HEK293 (cell line): ENCODE measurements at regions not wholly inside any gene's neighbourhood (a gene's known extent, or its start where the extent isn't known, plus 50 kb on each side); places are given as distances from the start of the nearest gene placed in this dataset.

Experiments
- YY1 ChIP-seq: fragments of 450-650 bp; formaldehyde crosslinking; IDR thresholded peaks from 2 replicates; pipeline ENCODE4 v1.5.1; 2018; ENCODE audit warnings: missing biosample characterization, missing genetic modification characterization
- ZBTB11 ChIP-seq: fragments of 450-650 bp; formaldehyde crosslinking; conservative IDR thresholded peaks from 2 replicates; pipeline ENCODE4 v1.5.1; 2016; ENCODE audit warnings: low read depth, missing biosample characterization, missing genetic modification characterization
- ZFP41 ChIP-seq: fragments of 450-650 bp; formaldehyde crosslinking; IDR thresholded peaks from 2 replicates; pipeline ENCODE4 v1.5.1; 2016; ENCODE audit warnings: missing biosample characterization, missing genetic modification characterization, borderline replicate concordance
- ZNF114 ChIP-seq: fragments of 450-650 bp; formaldehyde crosslinking; IDR thresholded peaks from 2 replicates; pipeline ENCODE4 v1.5.0; 2017; ENCODE audit warnings: missing biosample characterization, missing genetic modification characterization
- ZNF266 ChIP-seq: fragments of 450-650 bp; formaldehyde crosslinking; IDR thresholded peaks from 2 replicates; pipeline ENCODE4 v1.5.1; 2016; ENCODE audit warnings: missing biosample characterization, missing genetic modification characterization, low read depth
- ZNF350 ChIP-seq: fragments of 450-650 bp; formaldehyde crosslinking; IDR thresholded peaks from 2 replicates; pipeline ENCODE4 v1.5.0; 2017; ENCODE audit warnings: missing biosample characterization, mild to moderate bottlenecking, missing genetic modification characterization
- ZNF639 ChIP-seq: fragments of 450-650 bp; formaldehyde crosslinking; IDR thresholded peaks from 2 replicates; pipeline ENCODE4 v1.5.1; 2016; ENCODE audit warnings: missing biosample characterization, missing genetic modification characterization
- ZNF785 ChIP-seq: fragments of 450-650 bp; formaldehyde crosslinking; IDR thresholded peaks from 2 replicates; pipeline ENCODE4 v1.5.1; 2016; ENCODE audit warnings: missing biosample characterization, missing genetic modification characterization
- ZNF830 ChIP-seq: fragments of 450-650 bp; IDR thresholded peaks from 2 replicates; pipeline ENCODE4 v1.5.0; 2018; ENCODE audit warnings: missing biosample characterization, missing genetic modification characterization, low read depth, mild to moderate bottlenecking, moderate library complexity
- ZSCAN30 ChIP-seq: fragments of 450-650 bp; IDR thresholded peaks from 2 replicates; pipeline ENCODE4 v1.5.1; 2018; ENCODE audit warnings: missing biosample characterization, mild to moderate bottlenecking, missing genetic modification characterization, moderate library complexity
- TF ChIP-seq, protein P1 (sequence below): fragments of 450-650 bp; formaldehyde crosslinking; IDR thresholded peaks from 2 replicates; pipeline ENCODE4 v1.5.1; 2016; ENCODE audit warnings: missing biosample characterization, missing genetic modification characterization
- TF ChIP-seq, protein P2 (sequence below): fragments of 450-650 bp; formaldehyde crosslinking; IDR thresholded peaks from 2 replicates; pipeline ENCODE4 v1.5.1; 2016; ENCODE audit warnings: missing biosample characterization, missing genetic modification characterization
- TF ChIP-seq, protein P3 (sequence below): IDR thresholded peaks from 2 replicates; pipeline ENCODE4 v1.6.1; 2011; ENCODE audit warnings: mild to moderate bottlenecking, low read depth, low read length, borderline replicate concordance

DNA sequence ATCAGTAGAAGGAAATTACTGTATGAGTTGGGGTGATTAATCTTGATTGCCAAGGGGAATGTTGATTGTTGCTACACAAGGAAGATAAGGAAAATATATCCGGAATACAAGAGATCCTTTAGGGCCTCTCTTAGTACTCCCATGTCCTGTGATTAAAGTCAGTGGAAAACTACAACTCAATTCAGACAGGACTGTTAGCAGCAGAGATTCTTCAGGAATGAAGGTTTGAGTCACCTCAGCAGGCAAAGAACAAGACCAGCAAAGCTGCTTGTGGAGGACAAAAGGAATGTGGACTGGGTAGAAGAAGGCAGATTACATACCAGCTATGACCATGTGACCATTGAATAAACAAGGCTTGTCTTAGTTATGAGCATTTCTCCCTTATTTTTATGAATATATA is 478.2 kb downstream of the BUD13 start:
- no peak for TF ChIP-seq ZFP41 (tag by site-specific recombination)
- no peak for TF ChIP-seq ZSCAN30 (tag by site-specific recombination)
- no peak for TF ChIP-seq ZNF266 (tag by site-specific recombination)
- TF ChIP-seq, protein P1, sequence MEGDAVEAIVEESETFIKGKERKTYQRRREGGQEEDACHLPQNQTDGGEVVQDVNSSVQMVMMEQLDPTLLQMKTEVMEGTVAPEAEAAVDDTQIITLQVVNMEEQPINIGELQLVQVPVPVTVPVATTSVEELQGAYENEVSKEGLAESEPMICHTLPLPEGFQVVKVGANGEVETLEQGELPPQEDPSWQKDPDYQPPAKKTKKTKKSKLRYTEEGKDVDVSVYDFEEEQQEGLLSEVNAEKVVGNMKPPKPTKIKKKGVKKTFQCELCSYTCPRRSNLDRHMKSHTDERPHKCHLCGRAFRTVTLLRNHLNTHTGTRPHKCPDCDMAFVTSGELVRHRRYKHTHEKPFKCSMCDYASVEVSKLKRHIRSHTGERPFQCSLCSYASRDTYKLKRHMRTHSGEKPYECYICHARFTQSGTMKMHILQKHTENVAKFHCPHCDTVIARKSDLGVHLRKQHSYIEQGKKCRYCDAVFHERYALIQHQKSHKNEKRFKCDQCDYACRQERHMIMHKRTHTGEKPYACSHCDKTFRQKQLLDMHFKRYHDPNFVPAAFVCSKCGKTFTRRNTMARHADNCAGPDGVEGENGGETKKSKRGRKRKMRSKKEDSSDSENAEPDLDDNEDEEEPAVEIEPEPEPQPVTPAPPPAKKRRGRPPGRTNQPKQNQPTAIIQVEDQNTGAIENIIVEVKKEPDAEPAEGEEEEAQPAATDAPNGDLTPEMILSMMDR, result no peak
- no peak for TF ChIP-seq ZNF350 (tag by site-specific recombination)
- no peak for TF ChIP-seq ZNF785 (tag by site-specific recombination)
- TF ChIP-seq YY1 (tag by site-specific recombination), result no peak
- TF ChIP-seq, protein P2, sequence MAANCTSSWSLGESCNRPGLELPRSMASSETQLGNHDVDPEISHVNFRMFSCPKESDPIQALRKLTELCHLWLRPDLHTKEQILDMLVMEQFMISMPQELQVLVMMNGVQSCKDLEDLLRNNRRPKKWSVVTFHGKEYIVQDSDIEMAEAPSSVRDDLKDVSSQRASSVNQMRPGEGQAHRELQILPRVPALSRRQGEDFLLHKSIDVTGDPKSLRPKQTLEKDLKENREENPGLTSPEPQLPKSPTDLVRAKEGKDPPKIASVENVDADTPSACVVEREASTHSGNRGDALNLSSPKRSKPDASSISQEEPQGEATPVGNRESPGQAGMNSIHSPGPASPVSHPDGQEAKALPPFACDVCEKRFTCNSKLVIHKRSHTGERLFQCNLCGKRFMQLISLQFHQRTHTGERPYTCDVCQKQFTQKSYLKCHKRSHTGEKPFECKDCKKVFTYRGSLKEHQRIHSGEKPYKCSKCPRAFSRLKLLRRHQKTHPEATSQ (tag by site-specific recombination), result no peak
- no peak for TF ChIP-seq ZNF639
- TF ChIP-seq, protein P3, sequence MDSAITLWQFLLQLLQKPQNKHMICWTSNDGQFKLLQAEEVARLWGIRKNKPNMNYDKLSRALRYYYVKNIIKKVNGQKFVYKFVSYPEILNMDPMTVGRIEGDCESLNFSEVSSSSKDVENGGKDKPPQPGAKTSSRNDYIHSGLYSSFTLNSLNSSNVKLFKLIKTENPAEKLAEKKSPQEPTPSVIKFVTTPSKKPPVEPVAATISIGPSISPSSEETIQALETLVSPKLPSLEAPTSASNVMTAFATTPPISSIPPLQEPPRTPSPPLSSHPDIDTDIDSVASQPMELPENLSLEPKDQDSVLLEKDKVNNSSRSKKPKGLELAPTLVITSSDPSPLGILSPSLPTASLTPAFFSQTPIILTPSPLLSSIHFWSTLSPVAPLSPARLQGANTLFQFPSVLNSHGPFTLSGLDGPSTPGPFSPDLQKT, result no peak
- no peak for TF ChIP-seq ZNF114 (tag by site-specific recombination)
- TF ChIP-seq ZNF830, result no peak
- TF ChIP-seq ZBTB11 (tag by site-specific recombination), result no peak
